ENCODE measurements at regions not wholly inside any gene's neighbourhood (a gene's known extent, or its start where the extent isn't known, plus 50 kb on each side); places are given as distances from the start of the nearest gene placed in this dataset.

DNA sequence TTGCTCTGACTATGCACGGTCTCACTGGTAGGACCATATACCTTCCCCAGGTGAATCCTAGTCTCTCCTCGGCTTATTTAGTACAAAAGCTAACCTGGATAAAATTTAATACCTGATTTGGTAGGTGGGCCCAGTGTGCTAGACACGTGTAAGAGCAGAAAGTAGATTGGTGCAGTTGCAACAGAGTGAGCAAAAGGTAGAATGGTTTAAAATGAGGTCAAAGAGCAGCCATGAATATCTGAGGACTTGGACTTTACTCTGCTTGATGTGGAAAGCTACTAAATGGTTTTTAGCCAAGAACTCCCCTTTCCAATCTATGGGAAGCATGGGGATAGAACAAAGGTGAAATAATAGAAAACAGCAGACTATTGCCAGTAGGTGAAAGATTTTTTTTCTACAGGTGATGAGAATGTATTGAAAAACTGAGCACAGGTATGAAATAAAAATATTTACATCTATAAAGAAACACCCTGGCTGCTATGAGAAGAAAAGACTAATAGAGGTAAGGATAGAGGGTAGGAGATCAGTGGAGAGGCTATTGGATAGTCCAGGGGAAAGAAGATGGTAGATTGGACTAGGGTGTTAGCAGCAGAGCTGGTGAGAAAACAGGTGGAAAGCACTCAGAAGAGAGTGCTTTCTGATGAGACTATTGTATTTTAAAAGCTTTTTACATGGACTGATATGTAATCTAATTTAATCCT, 61.3 kb upstream of the BCL9 start:
- no peak for TF ChIP-seq CTCF (IDR thresholded peaks at IDR 0.05; ENCODE audit: unreplicated experiment)
- Mint-ChIP-seq H3K27me3 (ENCODE audit: low read depth) (peaks cover 18% of the 10 kb centered on the region), H3K4me1 (no peaks in the 10 kb centered on the region), H3K36me3 (no peaks in the 10 kb centered on the region), H3K4me3 (no peak overlapping the region), H3K9me3 (no peaks in the 10 kb centered on the region), H3K27ac (no peak overlapping the region)
- DNase-seq (ENCODE audit: low spot score in 2 of 2, unreplicated experiment in 2 of 2) = no peak

DNA sequence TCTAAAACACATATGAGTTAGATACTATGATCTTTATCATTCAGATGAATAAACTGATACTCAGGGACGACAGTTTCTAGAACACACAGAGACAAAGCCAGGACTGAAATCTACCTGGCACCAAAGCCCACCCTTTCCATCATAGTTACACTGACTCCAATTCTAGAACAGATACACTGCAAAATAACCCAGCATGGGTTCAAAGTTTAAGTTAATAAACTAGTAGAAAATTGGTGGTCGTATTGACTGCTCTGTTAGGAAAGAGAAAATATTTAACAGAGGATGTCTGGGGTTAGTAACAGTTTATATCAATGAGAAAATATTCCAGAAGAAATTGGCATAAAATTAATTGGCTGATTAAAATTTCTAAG, 60.8 kb upstream of the BCL9 start:
- H3K27ac Mint-ChIP-seq = no peak overlapping the region
- TF ChIP-seq CTCF (IDR thresholded peaks at IDR 0.05; ENCODE audit: unreplicated experiment) = no peak
- no peaks in the 10 kb centered on the region for H3K9me3 Mint-ChIP-seq
- peaks cover 18% of the 10 kb centered on the region for H3K27me3 Mint-ChIP-seq (ENCODE audit: low read depth)
- no peak for DNase-seq (ENCODE audit: low spot score in 2 of 2, unreplicated experiment in 2 of 2)
- no peaks in the 10 kb centered on the region for H3K36me3 Mint-ChIP-seq
- H3K4me3 Mint-ChIP-seq = no peak overlapping the region
- no peaks in the 10 kb centered on the region for H3K4me1 Mint-ChIP-seq

DNA sequence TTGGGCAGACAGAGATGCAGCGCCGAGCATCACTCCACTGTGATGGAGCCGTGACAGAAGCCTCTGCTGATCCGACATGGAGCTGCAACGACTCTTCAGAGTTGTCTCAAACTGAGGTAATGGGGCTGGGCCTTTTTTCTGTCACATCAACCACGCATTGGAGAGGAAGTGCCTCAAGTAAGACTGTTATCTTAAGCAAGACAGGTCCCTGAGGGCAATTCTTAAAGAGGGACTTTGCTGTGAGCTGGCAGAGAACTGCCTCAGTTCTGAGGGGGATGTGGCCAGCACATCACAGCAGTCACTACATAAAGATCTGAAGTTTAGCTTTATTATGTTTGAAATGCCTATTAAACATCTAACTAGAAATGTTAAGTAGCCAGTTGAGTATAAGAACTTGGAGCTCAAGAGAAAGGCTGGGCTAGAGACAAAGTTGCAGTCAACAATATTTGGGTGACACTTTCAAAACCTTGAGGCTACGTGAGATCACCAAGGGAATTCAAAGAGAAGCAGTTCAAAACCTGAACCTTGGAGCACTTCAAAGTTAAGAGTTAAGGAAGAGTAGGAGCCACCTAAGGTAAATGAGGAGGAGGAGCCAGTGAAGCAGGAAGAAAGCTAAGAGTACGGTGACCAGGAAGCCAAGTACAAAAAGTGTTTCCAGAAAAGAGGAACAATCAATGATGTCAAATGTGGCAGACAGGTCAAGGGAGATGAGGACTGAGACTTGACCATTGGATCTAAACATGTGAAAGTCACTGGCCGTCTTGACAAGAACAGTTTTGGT, 54.2 kb upstream of the BCL9 start:
- no peaks in the 10 kb centered on the region for H3K9me3 Mint-ChIP-seq
- no peaks in the 10 kb centered on the region for H3K36me3 Mint-ChIP-seq
- H3K27ac Mint-ChIP-seq = no peak overlapping the region
- no peak for TF ChIP-seq CTCF (IDR thresholded peaks at IDR 0.05; ENCODE audit: unreplicated experiment)
- H3K27me3 Mint-ChIP-seq (ENCODE audit: low read depth) = peaks cover 15% of the 10 kb centered on the region
- H3K4me1 Mint-ChIP-seq = no peaks in the 10 kb centered on the region
- no peak for DNase-seq (ENCODE audit: low spot score in 2 of 2, unreplicated experiment in 2 of 2)
- no peak overlapping the region for H3K4me3 Mint-ChIP-seq

GRCh38 chr1:147491098-147491497, 50.2 kb upstream of the BCL9 start:
- no peak for TF ChIP-seq CTCF (IDR thresholded peaks at IDR 0.05; ENCODE audit: unreplicated experiment)
- DNase-seq (ENCODE audit: low spot score in 2 of 2, unreplicated experiment in 2 of 2) = no peak
- H3K36me3 Mint-ChIP-seq = no peaks in the 10 kb centered on the region
- H3K27me3 Mint-ChIP-seq (ENCODE audit: low read depth) = peaks cover 4% of the 10 kb centered on the region
- no peaks in the 10 kb centered on the region for H3K4me1 Mint-ChIP-seq
- H3K9me3 Mint-ChIP-seq = no peaks in the 10 kb centered on the region
- no peak overlapping the region for H3K4me3 Mint-ChIP-seq
- H3K27ac Mint-ChIP-seq = no peak overlapping the region
